GM12878 (cell line): ENCODE measurements at regions not wholly inside any gene's neighbourhood (a gene's known extent, or its start where the extent isn't known, plus 50 kb on each side); places are given as distances from the start of the nearest gene placed in this dataset.

Experiments
- ATAC-seq: fragments of 200-7000 bp; cut with Tn5 transposase; 3 replicates; pipeline ENCODE4 v1.9.1; 2020; ENCODE audit warnings: mild to moderate bottlenecking, moderate library complexity
- BruUV-seq: library from RNA; stranded (reverse); fragments of 400-500 nt; replicated peaks from 2 replicates; lab custom pipeline; 2021; lab: Mats Ljungman, UMichigan
- CTCF ChIA-PET: fragments of 300-600 bp; sonication (Branson Sonifier 250); formaldehyde crosslinking; extraction: SDS; loops from one replicate; lab custom pipeline; 2021; ENCODE audit warnings: inconsistent platforms; lab: Yijun Ruan, JAX
- POLR2A ChIA-PET: fragments of 350-600 bp; formaldehyde crosslinking; extraction: SDS; loops from one replicate; lab custom pipeline; 2021; ENCODE audit warnings: inconsistent platforms; lab: Charles Lee
- RAD21 ChIA-PET: fragments of 300-600 bp; sonication (Branson Sonifier 250); formaldehyde crosslinking; loops from one replicate; lab custom pipeline; 2023; ENCODE audit warnings: antibody characterized with exemption; ENCODE audit not compliant: unreplicated experiment; lab: Charles Lee
- SMC1A ChIA-PET: fragments of 300-600 bp; sonication (Branson Sonifier 250); formaldehyde crosslinking; loops from one replicate; lab custom pipeline; 2023; ENCODE audit not compliant: unreplicated experiment, uncharacterized antibody; lab: Charles Lee
- DNase-seq: peaks from one replicate; pipeline ENCODE4 v3.0.0-alpha.2; 2011; ENCODE audit warnings: low read depth, low spot score
- FAIRE-seq: peaks from 3 replicates; lab custom pipeline; 2011; peaks lifted over from hg19 to GRCh38; lab: Jason Lieb, UNC
- H2AFZ ChIP-seq: 2 replicates; pipeline ENCODE4 v1.6.0; 2011; ENCODE audit warnings: low read depth, low read length, control low read depth; ENCODE audit not compliant: control insufficient read depth
- H3K27ac ChIP-seq: 2 replicates; pipeline ENCODE4 v1.5.1; 2011; ENCODE audit warnings: control low read depth; ENCODE audit not compliant: control insufficient read depth, insufficient read depth
- H3K27me3 ChIP-seq, 2 experiments: replicated peaks in 1 of 2; 2 replicates each; pipeline versions ENCODE4 v1.6.0 to v1.6.1; 2011; ENCODE audit warnings: low read length in 1 of 2; ENCODE audit not compliant: control insufficient read depth in 2 of 2, insufficient read depth in 2 of 2
- H3K36me3 ChIP-seq, 2 experiments: 2 replicates each; pipeline ENCODE4 v1.5.1; 2011; ENCODE audit warnings: low read length in 1 of 2; ENCODE audit not compliant: control insufficient read depth in 2 of 2, insufficient read depth in 2 of 2
- H3K4me1 ChIP-seq: 2 replicates; pipeline ENCODE4 v1.6.1; 2011; ENCODE audit warnings: mild to moderate bottlenecking, low read length, moderate library complexity, mixed read lengths; ENCODE audit not compliant: control insufficient read depth, insufficient read depth
- H3K4me2 ChIP-seq: 2 replicates; pipeline ENCODE4 v1.6.0; 2011; ENCODE audit warnings: control low read depth; ENCODE audit not compliant: control insufficient read depth, insufficient read depth
- H3K4me3 ChIP-seq: fragments of 200-600 bp; sonication (generic); 2 replicates; pipeline ENCODE4 v1.5.1; 2016
- H3K79me2 ChIP-seq: 2 replicates; pipeline ENCODE4 v1.6.0; 2011; ENCODE audit warnings: low read length; ENCODE audit not compliant: control insufficient read depth, insufficient read depth
- H3K9ac ChIP-seq: 2 replicates; pipeline ENCODE4 v1.8.0; 2011; ENCODE audit warnings: low read length, control low read depth, mixed read lengths; ENCODE audit not compliant: control insufficient read depth, insufficient read depth
- H3K9me3 ChIP-seq: replicated peaks from 3 replicates; pipeline ENCODE4 v1.5.1; 2011; ENCODE audit warnings: mild to moderate bottlenecking, low read length; ENCODE audit not compliant: control insufficient read depth, insufficient read depth
- H4K20me1 ChIP-seq: 2 replicates; pipeline ENCODE4 v1.6.0; 2011; ENCODE audit not compliant: control insufficient read depth, insufficient read depth
- CHD2 ChIP-seq: IDR thresholded peaks from 2 replicates; pipeline ENCODE4 v1.6.1; 2011; ENCODE audit warnings: low read depth, low read length, improper control_type of control experiment, borderline replicate concordance
- JUNB ChIP-seq: IDR thresholded peaks from 2 replicates; pipeline ENCODE4 v1.6.1; 2016; ENCODE audit warnings: antibody characterized with exemption, mild to moderate bottlenecking
- KAT2A ChIP-seq: conservative IDR thresholded peaks from 2 replicates; pipeline ENCODE4 v1.6.1; 2011; ENCODE audit warnings: low read depth, low read length; ENCODE audit not compliant: control insufficient read depth
- MTA3 ChIP-seq: IDR thresholded peaks from 2 replicates; pipeline ENCODE4 v1.6.1; 2012; ENCODE audit warnings: low read length, inconsistent platforms, borderline replicate concordance
- NFXL1 ChIP-seq: fragments of 450-650 bp; IDR thresholded peaks from 2 replicates; pipeline ENCODE4 v1.6.1; 2017; ENCODE audit warnings: antibody characterized with exemption, mild to moderate bottlenecking, borderline replicate concordance
- NKRF ChIP-seq: fragments of 450-650 bp; conservative IDR thresholded peaks from 2 replicates; pipeline ENCODE4 v1.6.1; 2017; ENCODE audit warnings: mild to moderate bottlenecking, moderate library complexity
- RBBP5 ChIP-seq: fragments of 200-600 bp; sonication (generic); conservative IDR thresholded peaks from 2 replicates; pipeline ENCODE4 v1.6.1; 2016
- RELB ChIP-seq: fragments of 450-650 bp; IDR thresholded peaks from 2 replicates; pipeline ENCODE4 v1.6.1; 2017; ENCODE audit warnings: low read depth, mild to moderate bottlenecking, moderate library complexity
- SIN3A ChIP-seq: IDR thresholded peaks from 2 replicates; pipeline ENCODE4 v1.6.1; 2012; ENCODE audit warnings: low read depth, low read length, improper control_type of control experiment
- TCF12 ChIP-seq: IDR thresholded peaks from 2 replicates; pipeline ENCODE4 v1.6.1; 2011; ENCODE audit warnings: low read depth, mild to moderate bottlenecking, low read length
- WGBS: methylation state at CpG from one replicate; pipeline ENCODE4 v1.1.6; 2016; ENCODE audit warnings: low lambda C conversion rate; ENCODE audit not compliant: insufficient replicate concordance, insufficient coverage; ENCODE audit errors: missing lambda C conversion rate; 5-methylcytosine and 5-hydroxymethylcytosine counted together
- in situ Hi-C: fragments of 300-500 bp; cut with MboI; formaldehyde crosslinking; loops from 9 replicates; pipeline ENCODE4 v1.14.3; 2018; ENCODE audit warnings: mixed read lengths
- intact Hi-C: fragments of 100-400 bp; cut with micrococcal nuclease; formaldehyde crosslinking; loops from one replicate; pipeline ENCODE4 v1.14.2; 2022; ENCODE audit not compliant: unreplicated experiment

GRCh38 chr7:26085771-26086170 is 66.2 kb upstream of the NFE2L3 start:
- no peak overlapping the region for H2AFZ ChIP-seq
- H3K27me3 ChIP-seq, result no peaks in the 10 kb centered on the region
- no peaks in the 10 kb centered on the region for H4K20me1 ChIP-seq
- no peaks in the 10 kb centered on the region for H3K4me1 ChIP-seq
- no peak for TF ChIP-seq CHD2
- no peak for TF ChIP-seq NKRF
- TF ChIP-seq NFXL1, result no peak
- no peak for TF ChIP-seq RELB
- no peak for TF ChIP-seq TCF12
- TF ChIP-seq RBBP5, result no peak
- no peak for TF ChIP-seq JUNB
- TF ChIP-seq SIN3A, result no peak
- no peak for TF ChIP-seq MTA3
- TF ChIP-seq KAT2A, result no peak
- POLR2A ChIA-PET, result no interaction called here
- 62% methylated on average over 7 of the region's 7 CpGs for WGBS
- H3K4me2 ChIP-seq, result no peak overlapping the region
- CTCF ChIA-PET, result interaction anchor here (0.7 to 7.8 kb wide), 3 partner anchors 111 to 223 kb away, joined by 3 to 203 read pairs (median 6); partner anchors contain the start of genes CBX3 and HNRNPA2B1
- H3K27ac ChIP-seq, result no peak overlapping the region
- in situ Hi-C loops (loop anchor here (25.0 kb wide), 1 partner anchor 1077 kb away; the partner anchor contains the start of genes HOXA10, HOXA3, HOXA7 and HOXA9), intact Hi-C loops (no loop called here)
- peaks cover 2% of the 10 kb centered on the region; the same call in 2 of the 3 replicates for H3K9me3 ChIP-seq
- RAD21 ChIA-PET, result no interaction called here
- H3K36me3 ChIP-seq, result no peaks in the 10 kb centered on the region
- no TSS peak for BruUV-seq
- no peak for FAIRE-seq
- DNase-seq, result no peak
- no peak for ATAC-seq
- no peaks in the 10 kb centered on the region for H3K79me2 ChIP-seq
- no peak overlapping the region for H3K4me3 ChIP-seq
- SMC1A ChIA-PET, result interaction anchor here (0.6 to 9.2 kb wide), 2 partner anchors 109 to 189 kb away, joined by 3 to 163 read pairs; no protein-coding TSS in a partner anchor
- H3K9ac ChIP-seq, result no peak overlapping the region
